Large intestine (tissue), 3 donors: ENCODE measurements at regions not wholly inside any gene's neighbourhood (a gene's known extent, or its start where the extent isn't known, plus 50 kb on each side); places are given as distances from the start of the nearest gene placed in this dataset.

ENCODE experiments used
- DNase-seq, 2 donors: peaks; one replicate each; pipeline versions ENCODE4 v3.0.0 to v3.0.0-alpha.2; 2013
- H3K27ac ChIP-seq: one replicate; pipeline ENCODE4 v1.5.1; 2013; ENCODE audit warnings: low read length
- H3K27me3 ChIP-seq: 2 replicates; pipeline ENCODE4 v1.6.1; 2013; ENCODE audit warnings: low read length; ENCODE audit not compliant: control insufficient read depth, insufficient read depth
- H3K36me3 ChIP-seq: 2 replicates; pipeline ENCODE4 v1.6.1; 2013; ENCODE audit warnings: low read length; ENCODE audit not compliant: control insufficient read depth, insufficient read depth
- H3K4me1 ChIP-seq: one replicate; pipeline ENCODE4 v1.6.1; 2013; ENCODE audit warnings: low read length; ENCODE audit not compliant: control insufficient read depth, insufficient read depth
- H3K4me3 ChIP-seq: one replicate; pipeline ENCODE4 v1.5.1; 2013; ENCODE audit warnings: low read length
- H3K9me3 ChIP-seq: one replicate; pipeline ENCODE4 v1.6.1; 2013; ENCODE audit warnings: mild to moderate bottlenecking, low read depth, low read length, moderate library complexity; ENCODE audit not compliant: control insufficient read depth
- WGBS: methylation state at CpG from one replicate; pipeline ENCODE4 v1.1.5; 2013; ENCODE audit warnings: low lambda C conversion rate; ENCODE audit not compliant: insufficient coverage; 5-methylcytosine and 5-hydroxymethylcytosine counted together

DNA sequence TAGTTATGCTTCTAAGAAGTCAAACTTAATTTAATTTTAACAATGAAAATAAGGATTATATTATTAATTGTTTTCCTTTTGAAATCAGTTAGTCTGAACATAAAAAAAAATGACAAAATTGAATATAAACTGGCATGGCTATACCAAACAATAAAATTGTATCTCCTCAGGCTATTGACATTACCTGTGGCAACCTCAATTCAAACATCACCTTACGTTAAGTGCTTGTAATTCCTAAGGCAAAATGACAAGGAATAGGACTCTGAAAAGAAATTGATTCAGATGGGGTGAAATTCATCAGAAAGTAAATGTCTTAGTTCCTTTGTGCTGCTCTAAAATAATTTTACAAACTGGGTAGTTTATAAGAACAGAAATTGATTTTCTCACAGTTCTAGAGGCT, 89.5 kb downstream of the SLITRK6 start:
- Histone ChIP-seq H3K36me3 (no peaks in the 10 kb centered on the region), H3K4me3 (no peak overlapping the region), H3K27ac (no peak overlapping the region), H3K4me1 (no peaks in the 10 kb centered on the region), H3K27me3 (no peaks in the 10 kb centered on the region), H3K9me3 (no peaks in the 10 kb centered on the region)
- no peak for DNase-seq
- WGBS = no CpG with 5 or more reads among the region's 1 CpG

DNA sequence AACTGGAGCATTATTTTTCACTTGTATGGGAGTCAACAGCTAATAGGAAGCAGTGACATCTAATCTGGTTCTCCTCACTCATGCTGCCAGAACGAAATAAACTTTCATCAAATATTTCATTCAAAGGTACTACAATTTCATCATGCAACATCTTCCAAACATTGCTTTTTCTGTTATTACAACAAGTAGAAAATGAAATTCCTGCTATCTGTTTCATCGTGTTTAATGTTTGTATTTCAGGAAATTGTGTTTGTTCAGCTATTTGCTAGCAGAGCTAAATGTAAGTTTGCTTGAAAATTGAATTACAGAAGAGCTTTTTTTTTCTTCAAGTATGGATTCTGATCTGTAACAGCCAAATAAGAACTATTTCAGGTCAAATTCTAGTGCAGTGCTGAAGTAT, 90.1 kb downstream of the SLITRK6 start:
- Histone ChIP-seq H3K9me3 (no peaks in the 10 kb centered on the region), H3K36me3 (no peaks in the 10 kb centered on the region), H3K27me3 (no peaks in the 10 kb centered on the region), H3K27ac (no peak overlapping the region), H3K4me3 (no peak overlapping the region), H3K4me1 (no peaks in the 10 kb centered on the region)
- no peak for DNase-seq
- WGBS = 48% methylated on average over 2 of the region's 2 CpGs

DNA sequence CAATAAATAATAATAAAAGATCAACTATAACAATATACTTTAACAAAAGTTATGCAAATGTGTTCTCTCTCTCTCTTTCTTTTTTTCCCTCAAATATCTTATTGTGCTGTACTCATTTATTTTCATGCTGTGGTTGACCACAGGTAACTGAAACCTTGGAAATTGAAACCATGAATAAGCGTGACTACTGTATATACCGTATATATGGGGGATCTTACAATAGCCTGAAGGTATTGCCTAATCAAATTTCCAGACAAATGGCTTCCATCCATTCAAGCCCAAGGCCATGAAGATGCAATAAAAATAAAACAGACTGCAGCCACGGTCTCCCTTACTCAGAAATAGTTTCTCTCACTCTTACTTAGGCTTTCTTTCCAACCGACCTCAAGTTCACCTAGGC, 98.3 kb downstream of the SLITRK6 start:
- Histone ChIP-seq H3K4me3 (no peak overlapping the region), H3K36me3 (no peaks in the 10 kb centered on the region), H3K4me1 (no peaks in the 10 kb centered on the region), H3K9me3 (no peaks in the 10 kb centered on the region), H3K27ac (no peak overlapping the region), H3K27me3 (no peaks in the 10 kb centered on the region)
- DNase-seq = no peak
- 100% methylated on average over 2 of the region's 4 CpGs for WGBS

DNA sequence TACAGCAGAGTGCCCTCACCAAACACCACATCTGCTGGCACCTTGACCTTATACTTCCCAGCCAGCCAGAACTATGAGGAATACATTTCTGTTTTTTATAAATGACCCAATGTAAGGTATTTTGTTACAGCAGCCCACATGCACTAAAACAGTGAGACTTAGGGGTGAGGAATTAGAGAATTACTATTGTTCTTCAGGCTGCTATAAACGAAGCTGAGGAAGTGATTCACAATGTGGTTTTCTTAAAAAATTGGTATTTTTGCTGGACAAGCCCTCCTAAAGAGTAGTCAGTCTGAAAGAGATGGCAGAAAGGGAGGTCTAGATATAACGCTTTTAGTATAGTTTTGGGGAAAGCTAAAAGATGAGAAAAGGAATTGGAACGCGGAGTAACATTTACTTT, 101.0 kb downstream of the SLITRK6 start:
- Histone ChIP-seq H3K4me1 (no peaks in the 10 kb centered on the region), H3K36me3 (no peaks in the 10 kb centered on the region), H3K27ac (no peak overlapping the region), H3K27me3 (no peaks in the 10 kb centered on the region), H3K4me3 (no peak overlapping the region), H3K9me3 (no peaks in the 10 kb centered on the region)
- DNase-seq = no peak
- WGBS = 94% methylated on average over 2 of the region's 4 CpGs

DNA sequence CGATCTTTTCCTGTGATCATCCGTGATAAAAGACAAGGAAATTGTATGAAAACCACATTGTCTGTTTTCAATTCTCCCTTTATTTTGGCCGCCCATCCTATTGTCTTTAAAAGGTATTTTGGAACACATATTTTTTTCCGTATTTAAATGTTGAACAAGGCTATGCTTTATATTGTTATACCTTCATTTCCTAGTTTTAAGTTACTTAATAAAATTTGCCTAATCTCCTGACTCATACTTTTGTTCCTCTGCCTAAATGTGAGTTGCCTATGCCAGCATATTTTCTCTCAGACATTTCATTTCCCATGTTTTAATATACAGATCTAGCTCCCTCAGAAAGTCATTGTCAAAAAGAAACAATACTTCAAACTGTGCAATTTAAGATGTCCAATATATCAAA, 104.2 kb downstream of the SLITRK6 start:
- Histone ChIP-seq H3K27ac (no peak overlapping the region), H3K36me3 (no peaks in the 10 kb centered on the region), H3K27me3 (no peaks in the 10 kb centered on the region), H3K9me3 (no peaks in the 10 kb centered on the region), H3K4me1 (no peaks in the 10 kb centered on the region), H3K4me3 (no peak overlapping the region)
- no peak for DNase-seq
- 100% methylated on average over 2 of the region's 4 CpGs for WGBS

DNA sequence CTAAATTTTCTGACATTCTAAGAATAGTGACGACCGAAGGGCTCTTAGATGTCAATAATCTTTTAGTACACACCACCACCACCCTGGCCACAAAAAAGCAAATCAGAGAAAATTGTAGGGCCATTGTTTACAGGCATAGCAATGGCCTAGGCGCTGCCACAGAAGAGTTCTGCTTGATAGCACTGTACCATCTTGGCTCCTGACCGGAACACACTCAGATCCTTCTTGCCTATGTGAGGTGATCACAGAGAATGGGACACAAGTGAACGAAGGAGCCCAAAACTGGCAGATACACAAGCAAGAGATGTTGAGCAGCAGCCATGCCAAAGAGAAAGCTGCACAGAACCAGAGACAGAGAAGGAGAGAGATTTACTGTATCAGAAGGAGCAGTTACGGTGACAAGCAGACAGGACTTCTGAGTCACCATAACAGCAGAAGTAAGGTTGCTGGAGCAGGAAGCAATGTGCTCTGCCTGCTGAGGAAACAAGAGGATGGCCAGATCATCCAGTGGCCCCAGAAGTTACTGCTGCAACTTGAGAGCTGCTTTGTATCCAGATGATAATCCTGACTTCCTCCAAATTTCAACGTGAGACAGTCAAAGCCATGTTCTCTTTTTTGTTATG, 105.2 kb downstream of the SLITRK6 start:
- H3K4me1 ChIP-seq = no peaks in the 10 kb centered on the region
- DNase-seq = no peak
- H3K4me3 ChIP-seq = no peak overlapping the region
- H3K27me3 ChIP-seq = no peaks in the 10 kb centered on the region
- WGBS = no CpG with 5 or more reads among the region's 7 CpGs
- no peak overlapping the region for H3K27ac ChIP-seq
- H3K36me3 ChIP-seq = no peaks in the 10 kb centered on the region
- no peaks in the 10 kb centered on the region for H3K9me3 ChIP-seq

DNA sequence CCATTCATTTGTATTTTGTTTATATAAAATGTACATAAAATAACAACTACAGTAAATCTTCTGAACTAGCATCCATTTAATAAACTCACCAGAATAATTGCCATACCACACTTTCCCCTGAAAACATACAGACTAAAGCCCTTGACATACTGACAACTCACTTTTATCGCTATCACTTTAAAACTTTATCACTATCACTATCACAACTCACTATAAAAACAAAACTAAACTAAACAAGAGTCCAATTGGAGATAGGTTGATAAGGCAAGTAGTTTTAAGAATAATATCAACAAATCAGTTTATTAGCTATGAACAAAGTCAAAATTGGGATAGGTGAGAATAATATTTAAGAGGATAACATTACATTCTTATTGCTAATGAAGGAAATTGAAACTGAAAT, 108.9 kb downstream of the SLITRK6 start:
- Histone ChIP-seq H3K27ac (no peak overlapping the region), H3K4me3 (no peak overlapping the region), H3K27me3 (no peaks in the 10 kb centered on the region), H3K9me3 (no peaks in the 10 kb centered on the region), H3K36me3 (no peaks in the 10 kb centered on the region), H3K4me1 (no peaks in the 10 kb centered on the region)
- WGBS = no CpG with 5 or more reads among the region's 1 CpG
- no peak for DNase-seq

DNA sequence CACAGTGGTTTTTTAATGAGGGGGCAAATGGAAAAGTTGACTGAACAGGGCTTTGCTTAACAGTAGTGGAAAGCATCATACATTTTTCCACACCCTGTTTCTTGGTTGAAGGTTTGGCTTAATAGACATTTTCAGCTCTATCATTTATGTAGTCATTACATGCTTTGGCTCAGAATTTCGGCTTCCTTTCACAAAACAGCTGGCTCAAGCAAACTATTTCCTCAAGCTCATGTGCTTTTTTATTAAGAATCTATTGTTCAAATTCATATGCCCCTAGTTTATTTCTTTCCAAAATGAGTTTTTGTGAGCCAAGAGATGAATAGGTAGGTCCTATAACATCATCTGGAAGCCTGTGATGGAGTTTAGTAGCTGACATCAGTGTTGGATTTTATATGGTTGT, 113.8 kb downstream of the SLITRK6 start:
- 75% methylated on average over 1 of the region's 1 CpG for WGBS
- Histone ChIP-seq H3K4me1 (no peaks in the 10 kb centered on the region), H3K27ac (no peak overlapping the region), H3K9me3 (no peaks in the 10 kb centered on the region), H3K27me3 (no peaks in the 10 kb centered on the region), H3K36me3 (no peaks in the 10 kb centered on the region), H3K4me3 (no peak overlapping the region)
- no peak for DNase-seq

DNA sequence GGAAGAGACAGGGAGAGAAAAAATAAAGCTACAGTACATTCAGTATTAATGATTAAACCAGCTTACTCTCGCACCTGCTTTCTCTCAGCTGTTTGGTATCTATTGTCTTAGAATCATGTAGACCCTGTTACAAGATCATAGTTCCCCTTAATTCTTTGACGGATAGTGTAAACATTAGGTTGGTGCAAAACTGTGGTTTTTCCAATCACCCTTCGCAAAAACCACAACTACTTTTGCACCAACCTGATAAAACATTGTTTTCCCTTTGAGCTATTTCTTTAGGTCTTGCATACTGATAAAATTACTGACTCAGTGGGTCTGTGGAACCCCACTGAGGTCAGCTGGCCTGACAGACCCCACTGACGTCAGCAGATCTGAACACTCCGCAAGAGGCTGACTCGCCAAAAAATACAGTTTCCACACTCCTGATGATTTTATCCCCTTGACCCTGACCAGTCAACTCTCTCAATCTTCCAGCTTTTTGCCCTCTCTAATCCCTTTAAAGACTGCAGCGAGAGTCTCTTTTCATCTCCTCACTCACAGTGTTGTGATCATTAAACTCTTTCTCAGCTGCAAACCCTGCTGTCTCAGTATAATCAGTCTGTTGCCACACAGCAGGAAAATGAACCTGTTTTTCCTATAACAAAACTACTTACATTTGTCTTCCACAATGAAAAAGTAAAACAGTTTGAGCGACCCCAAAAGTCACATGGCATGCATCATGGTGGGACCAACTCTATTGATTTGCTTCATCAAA, 123.9 kb downstream of the SLITRK6 start:
- peaks cover 4% of the 10 kb centered on the region for H3K9me3 ChIP-seq
- H3K27ac ChIP-seq = no peak overlapping the region
- no peak overlapping the region for H3K4me3 ChIP-seq
- no peak for DNase-seq
- H3K27me3 ChIP-seq = no peaks in the 10 kb centered on the region
- WGBS = 93% methylated on average over 2 of the region's 8 CpGs
- H3K36me3 ChIP-seq = no peaks in the 10 kb centered on the region
- no peaks in the 10 kb centered on the region for H3K4me1 ChIP-seq

DNA sequence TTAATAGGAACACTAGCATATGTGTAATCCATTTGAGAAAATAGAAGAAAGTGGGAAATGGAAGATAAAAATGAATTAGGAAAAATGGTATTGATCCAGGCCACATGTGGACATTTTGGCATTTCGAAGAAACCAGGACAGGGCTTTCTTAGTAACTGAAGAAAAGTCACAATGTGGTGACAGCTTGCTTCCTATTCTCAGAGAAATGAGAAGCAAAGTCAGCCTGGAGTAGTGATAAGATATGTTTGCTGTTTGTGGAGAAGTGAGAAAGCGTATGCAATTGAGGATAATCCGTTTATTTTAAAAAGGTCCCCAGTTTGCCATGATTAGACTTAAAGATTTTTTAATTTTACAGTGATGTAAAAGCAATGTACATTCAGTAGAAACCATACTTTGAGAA, 127.9 kb downstream of the SLITRK6 start:
- no peak for DNase-seq
- Histone ChIP-seq H3K27me3 (no peaks in the 10 kb centered on the region), H3K36me3 (no peaks in the 10 kb centered on the region), H3K4me3 (no peak overlapping the region), H3K9me3 (peaks cover 4% of the 10 kb centered on the region), H3K4me1 (no peaks in the 10 kb centered on the region), H3K27ac (no peak overlapping the region)
- WGBS = 80% methylated on average over 2 of the region's 3 CpGs

DNA sequence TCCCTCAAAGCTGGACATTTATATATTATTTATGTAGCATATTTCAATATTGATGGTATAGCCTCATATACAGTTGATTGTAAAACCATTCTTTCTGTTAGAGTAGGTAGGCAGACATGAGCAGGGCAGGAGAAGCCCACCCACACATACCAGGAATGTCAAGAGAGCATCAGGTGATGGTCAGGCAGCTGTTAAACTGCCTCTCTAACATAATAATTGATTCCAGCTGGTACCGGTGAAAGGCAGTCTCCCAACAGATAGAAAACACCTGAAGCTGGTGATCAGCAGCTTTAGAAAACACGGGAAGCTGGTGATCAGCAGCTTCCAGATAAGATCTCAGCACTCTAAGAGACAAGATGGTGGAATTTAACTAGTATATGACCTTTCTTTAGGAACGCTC, 132.9 kb downstream of the SLITRK6 start:
- Histone ChIP-seq H3K4me3 (no peak overlapping the region), H3K36me3 (no peaks in the 10 kb centered on the region), H3K27me3 (no peaks in the 10 kb centered on the region), H3K9me3 (no peaks in the 10 kb centered on the region), H3K27ac (no peak overlapping the region), H3K4me1 (no peaks in the 10 kb centered on the region)
- WGBS = 40% methylated on average over 1 of the region's 3 CpGs
- DNase-seq = no peak
